Activated T-helper 1 cell treated with anti-CD3 and anti-CD28 coated beads, Interleukin-12 subunit alpha, Interleukin-12 subunit beta, Interleukin-2, Interleukin-4 antibody, amounts not matched to agents 30 ng/mL and 10 ng/mL and 1 ng/mL, durations not matched to agents 14 hours and 24 hours and 36 hours (primary cell): ENCODE measurements at regions not wholly inside any gene's neighbourhood (a gene's known extent, or its start where the extent isn't known, plus 50 kb on each side); places are given as distances from the start of the nearest gene placed in this dataset.

Experiments used
- DNase-seq: peaks from one replicate; pipeline ENCODE4 v3.0.0; 2021; ENCODE audit warnings: low spot score
- H3K27ac Mint-ChIP-seq: one replicate; pipeline ENCODE4 v1.8.0; 2021; ENCODE audit warnings: mild to moderate bottlenecking, mixed read lengths
- H3K27me3 Mint-ChIP-seq: one replicate; pipeline ENCODE4 v1.8.0; 2022; ENCODE audit warnings: mild to moderate bottlenecking, moderate library complexity, mixed read lengths; ENCODE audit not compliant: insufficient read depth
- H3K36me3 Mint-ChIP-seq: one replicate; pipeline ENCODE4 v1.8.0; 2021; ENCODE audit warnings: low read depth, mixed read lengths
- H3K4me1 Mint-ChIP-seq: one replicate; pipeline ENCODE4 v1.8.0; 2021; ENCODE audit warnings: low read depth, mixed read lengths
- H3K4me3 Mint-ChIP-seq: one replicate; pipeline ENCODE4 v1.8.0; 2021; ENCODE audit warnings: mild to moderate bottlenecking, moderate library complexity, mixed read lengths
- H3K9me3 Mint-ChIP-seq: one replicate; pipeline ENCODE4 v1.8.0; 2021; ENCODE audit warnings: mixed read lengths
- intact Hi-C: fragments of 100-400 bp; cut with micrococcal nuclease; formaldehyde crosslinking; loops from one replicate; pipeline ENCODE4 v1.15.1; 2024

DNA sequence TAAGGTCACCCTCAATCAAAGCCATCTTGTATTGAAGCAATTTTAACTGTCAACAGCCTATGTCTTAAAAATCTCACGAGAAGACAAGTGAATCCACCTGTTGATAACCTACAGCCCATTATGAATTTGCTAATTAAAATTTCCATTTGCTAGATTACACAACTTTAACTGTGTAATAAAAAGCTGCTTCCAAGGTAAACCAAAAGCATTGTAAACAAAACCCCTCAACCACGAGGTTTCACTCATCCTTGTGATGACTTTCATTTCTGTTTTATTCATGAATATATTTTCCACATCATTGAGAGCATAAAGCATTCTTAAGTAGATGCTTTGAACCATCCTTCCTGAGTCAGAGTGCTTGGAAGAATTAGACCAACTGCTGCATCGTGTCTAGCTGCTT, 217.5 kb upstream of the GYPA start:
- H3K27ac Mint-ChIP-seq = no peak overlapping the region
- no peak overlapping the region for H3K4me3 Mint-ChIP-seq
- no peaks in the 10 kb centered on the region for H3K9me3 Mint-ChIP-seq
- peaks cover 14% of the 10 kb centered on the region for H3K27me3 Mint-ChIP-seq
- H3K36me3 Mint-ChIP-seq = no peaks in the 10 kb centered on the region
- no peaks in the 10 kb centered on the region for H3K4me1 Mint-ChIP-seq
- intact Hi-C loops = loop anchor here (10.0 kb wide), 1 partner anchor 707 kb away; no protein-coding TSS in a partner anchor
- DNase-seq = no peak

DNA sequence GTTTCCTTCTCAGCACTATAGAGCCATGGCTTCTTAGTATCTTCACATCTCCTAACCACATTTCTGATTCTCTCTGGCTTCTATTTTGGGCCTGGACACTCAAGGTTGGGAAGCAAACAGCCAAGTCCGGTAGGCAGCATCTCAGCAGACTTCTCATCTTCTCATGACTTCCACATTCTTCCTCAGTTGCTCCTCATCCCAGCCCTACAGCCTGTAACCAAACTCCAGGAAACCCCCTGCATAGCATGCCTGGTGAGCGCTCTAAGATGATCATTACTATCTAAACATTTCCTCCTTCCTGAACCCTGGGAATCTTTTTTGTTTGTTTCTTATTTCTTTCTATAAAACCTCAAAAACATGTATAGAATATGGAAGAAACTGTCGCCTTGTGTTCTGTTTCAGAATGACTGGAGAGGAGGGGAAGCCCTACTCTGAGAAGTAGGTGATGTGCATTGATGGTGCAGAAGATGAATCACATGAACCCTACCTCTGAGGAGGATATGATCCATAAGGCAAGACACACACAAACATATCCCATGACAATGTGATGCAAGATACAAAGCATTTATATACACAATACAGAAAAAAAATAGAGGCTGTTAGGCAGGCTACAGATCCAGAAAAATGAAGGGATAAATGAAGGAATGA, 219.8 kb upstream of the GYPA start:
- H3K36me3 Mint-ChIP-seq = no peaks in the 10 kb centered on the region
- no peak overlapping the region for H3K4me3 Mint-ChIP-seq
- DNase-seq = no peak
- intact Hi-C loops = no loop called here
- H3K9me3 Mint-ChIP-seq = no peaks in the 10 kb centered on the region
- H3K27ac Mint-ChIP-seq = no peak overlapping the region
- peaks cover 13% of the 10 kb centered on the region for H3K27me3 Mint-ChIP-seq
- no peaks in the 10 kb centered on the region for H3K4me1 Mint-ChIP-seq

DNA sequence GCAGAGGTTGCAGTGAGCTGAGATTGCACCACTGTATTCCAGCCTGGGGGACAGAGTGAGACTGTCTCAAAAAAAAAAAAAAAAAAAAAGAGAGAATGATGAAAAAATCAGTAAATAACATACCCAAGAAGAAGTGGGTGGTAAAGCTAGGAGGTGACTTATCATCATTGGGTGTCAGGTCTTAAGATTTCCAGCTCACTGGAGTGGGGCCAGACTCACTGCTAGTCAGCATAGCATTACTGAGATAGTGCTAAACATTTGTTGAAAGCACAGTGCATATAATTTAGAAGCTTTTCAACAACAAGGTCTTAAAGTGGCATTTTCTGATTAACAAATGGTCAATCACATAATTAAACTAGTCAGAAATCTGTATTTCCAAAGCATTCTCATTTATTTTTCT, 221.8 kb upstream of the GYPA start:
- H3K4me3 Mint-ChIP-seq = no peak overlapping the region
- intact Hi-C loops = no loop called here
- H3K27me3 Mint-ChIP-seq = peaks cover 8% of the 10 kb centered on the region
- no peaks in the 10 kb centered on the region for H3K36me3 Mint-ChIP-seq
- H3K4me1 Mint-ChIP-seq = no peaks in the 10 kb centered on the region
- no peak overlapping the region for H3K27ac Mint-ChIP-seq
- H3K9me3 Mint-ChIP-seq = no peaks in the 10 kb centered on the region
- DNase-seq = no peak

DNA sequence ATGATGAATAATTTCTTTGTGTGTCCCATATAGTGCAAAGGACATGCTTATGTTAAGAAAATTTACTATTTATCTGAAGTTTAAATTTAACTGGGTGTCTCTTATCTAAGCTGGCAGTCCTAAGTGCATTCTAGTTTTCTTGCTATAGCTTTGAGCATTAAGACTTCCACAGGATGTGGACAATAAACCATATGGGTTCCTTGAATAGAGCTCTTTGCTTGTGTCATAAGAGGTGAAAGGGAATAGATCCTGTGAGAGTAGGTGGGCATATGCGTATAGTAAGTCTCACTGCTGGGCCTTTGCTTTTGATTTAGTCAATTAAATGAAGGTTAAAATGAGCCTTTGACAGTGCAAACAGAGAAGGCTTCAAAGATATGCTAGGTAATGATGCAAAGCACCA, 223.4 kb upstream of the GYPA start:
- DNase-seq = no peak
- Mint-ChIP-seq H3K4me3 (no peak overlapping the region), H3K4me1 (no peaks in the 10 kb centered on the region), H3K9me3 (no peaks in the 10 kb centered on the region), H3K27me3 (peaks cover 4% of the 10 kb centered on the region), H3K27ac (no peak overlapping the region), H3K36me3 (no peaks in the 10 kb centered on the region)
- intact Hi-C loops = no loop called here

DNA sequence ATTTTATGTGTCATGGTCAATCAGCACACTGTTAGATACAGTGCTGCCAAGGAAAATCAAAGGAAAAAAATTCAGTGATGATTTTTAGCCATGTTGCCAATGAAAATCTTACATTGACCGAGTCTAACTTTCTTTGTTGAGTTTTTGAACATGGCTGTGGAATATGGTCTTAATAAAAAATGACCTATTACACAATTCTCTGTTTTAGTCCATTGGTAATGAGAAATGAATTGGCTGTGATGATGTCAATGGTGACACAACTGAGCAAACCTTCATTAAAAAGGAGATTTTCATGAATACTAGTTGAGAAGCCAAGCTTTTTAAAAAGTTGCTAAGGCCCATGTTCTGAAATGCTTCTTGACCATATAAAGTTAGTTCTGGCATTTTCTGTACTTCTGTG, 225.9 kb upstream of the GYPA start:
- H3K27ac Mint-ChIP-seq = no peak overlapping the region
- H3K9me3 Mint-ChIP-seq = no peaks in the 10 kb centered on the region
- H3K4me1 Mint-ChIP-seq = no peaks in the 10 kb centered on the region
- H3K4me3 Mint-ChIP-seq = no peak overlapping the region
- intact Hi-C loops = no loop called here
- no peaks in the 10 kb centered on the region for H3K27me3 Mint-ChIP-seq
- no peaks in the 10 kb centered on the region for H3K36me3 Mint-ChIP-seq
- no peak for DNase-seq

DNA sequence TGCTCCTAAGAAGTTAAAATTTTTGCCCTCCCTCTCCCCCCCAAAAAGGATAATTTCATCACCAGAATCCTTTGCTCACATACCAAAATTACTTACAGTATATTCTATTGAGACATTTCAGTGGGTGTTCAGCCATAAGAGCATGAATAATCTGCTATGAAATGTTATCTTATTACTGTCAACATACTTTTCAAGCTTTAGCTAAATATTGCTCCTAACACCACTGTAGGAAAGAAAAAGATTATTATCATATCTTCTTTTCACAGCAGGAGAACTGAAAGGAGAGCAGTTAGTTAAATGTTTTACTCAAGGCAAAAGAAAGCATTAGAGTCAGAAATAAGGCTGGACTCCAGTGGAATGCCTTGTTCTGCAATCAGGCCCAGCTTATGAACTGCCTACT, 231.0 kb upstream of the GYPA start:
- Mint-ChIP-seq H3K27me3 (peaks cover 2% of the 10 kb centered on the region), H3K27ac (no peak overlapping the region), H3K4me3 (no peak overlapping the region), H3K9me3 (no peaks in the 10 kb centered on the region), H3K4me1 (no peaks in the 10 kb centered on the region), H3K36me3 (no peaks in the 10 kb centered on the region)
- intact Hi-C loops = no loop called here
- DNase-seq = no peak

DNA sequence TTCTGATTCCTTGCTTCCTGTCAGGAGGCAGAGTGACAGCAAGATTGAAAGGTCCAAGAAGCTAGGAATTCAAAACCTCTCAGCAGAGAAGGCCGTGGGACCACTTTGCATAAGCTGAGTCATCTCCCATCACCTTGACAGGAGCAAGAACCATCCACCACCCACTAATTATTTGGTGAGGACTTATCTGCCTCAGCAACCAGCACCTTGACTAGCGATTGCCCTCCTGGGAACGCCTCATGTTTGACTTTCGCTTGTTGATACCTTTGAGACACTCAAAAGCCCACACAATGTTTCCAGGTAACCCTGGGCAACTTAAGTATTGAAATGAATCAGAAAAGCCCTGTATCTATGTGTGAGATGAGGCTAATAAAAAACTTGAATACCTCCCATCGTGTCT, 233.5 kb upstream of the GYPA start:
- no peaks in the 10 kb centered on the region for H3K36me3 Mint-ChIP-seq
- no peak overlapping the region for H3K4me3 Mint-ChIP-seq
- H3K27me3 Mint-ChIP-seq = peaks cover 2% of the 10 kb centered on the region
- DNase-seq = no peak
- no peaks in the 10 kb centered on the region for H3K4me1 Mint-ChIP-seq
- no peaks in the 10 kb centered on the region for H3K9me3 Mint-ChIP-seq
- H3K27ac Mint-ChIP-seq = no peak overlapping the region
- intact Hi-C loops = no loop called here

DNA sequence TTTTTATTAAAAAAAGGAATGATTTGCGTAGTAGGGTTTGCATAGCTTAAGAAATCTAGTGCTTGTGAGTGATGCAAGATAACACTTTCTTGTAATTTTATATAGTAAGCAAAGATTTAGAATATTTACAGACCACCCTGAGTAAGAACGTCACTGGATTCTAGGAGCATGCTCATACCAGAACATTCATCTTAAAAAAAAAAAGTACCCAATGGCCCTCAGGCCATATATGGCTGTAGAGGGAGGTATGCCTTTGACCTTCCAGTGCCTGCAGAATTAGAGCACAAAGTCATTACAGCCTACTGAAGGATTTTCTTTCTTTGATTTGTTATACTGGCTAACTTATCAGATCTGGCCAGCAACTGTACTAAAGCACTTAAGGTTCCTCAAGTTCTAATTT, 236.3 kb upstream of the GYPA start:
- no peak for DNase-seq
- no peaks in the 10 kb centered on the region for H3K36me3 Mint-ChIP-seq
- intact Hi-C loops = no loop called here
- peaks cover 2% of the 10 kb centered on the region for H3K27me3 Mint-ChIP-seq
- no peak overlapping the region for H3K27ac Mint-ChIP-seq
- no peaks in the 10 kb centered on the region for H3K9me3 Mint-ChIP-seq
- H3K4me1 Mint-ChIP-seq = no peaks in the 10 kb centered on the region
- no peak overlapping the region for H3K4me3 Mint-ChIP-seq

DNA sequence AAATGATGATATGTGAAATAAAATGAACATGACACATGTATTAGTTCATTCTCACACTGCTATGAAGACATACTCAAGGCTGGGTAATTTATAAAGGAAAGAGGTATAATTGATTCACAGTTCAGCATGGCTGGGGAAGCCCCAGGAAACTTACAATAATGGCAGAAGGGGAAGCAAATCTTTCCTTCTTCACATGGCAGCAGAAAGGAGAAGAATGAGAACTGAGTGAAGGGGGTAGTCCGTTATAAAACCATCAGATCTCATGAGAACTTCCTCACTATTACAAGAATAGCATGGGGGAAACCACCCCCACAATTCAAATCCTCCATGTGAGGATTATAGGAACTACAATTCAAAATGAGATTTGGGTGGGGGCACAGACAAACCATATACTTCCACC, 243.9 kb upstream of the GYPA start:
- Mint-ChIP-seq H3K27ac (no peak overlapping the region), H3K4me1 (no peaks in the 10 kb centered on the region), H3K9me3 (no peaks in the 10 kb centered on the region), H3K36me3 (no peaks in the 10 kb centered on the region), H3K27me3 (no peaks in the 10 kb centered on the region), H3K4me3 (no peak overlapping the region)
- intact Hi-C loops = no loop called here
- DNase-seq = no peak

DNA sequence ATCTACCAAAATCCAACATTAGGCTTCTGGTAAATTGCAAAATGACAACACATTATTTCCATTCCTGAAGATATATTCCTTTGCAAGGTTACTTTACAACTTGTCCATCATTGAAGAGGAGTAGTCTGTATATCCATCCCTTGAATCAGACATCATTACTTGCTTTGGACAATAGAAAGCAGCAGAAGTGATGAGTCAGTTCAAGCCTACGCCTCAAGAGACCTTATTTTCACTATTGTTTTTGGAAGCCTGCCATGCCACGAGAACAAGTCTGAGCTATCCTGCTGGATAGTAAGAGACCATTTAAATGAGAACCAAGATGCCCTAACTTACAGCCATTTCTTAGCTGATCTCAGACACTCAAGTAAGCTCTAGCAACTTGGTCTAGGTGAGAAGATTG, 246.0 kb upstream of the HHIP start:
- no peak for DNase-seq
- Mint-ChIP-seq H3K4me1 (no peaks in the 10 kb centered on the region), H3K36me3 (no peaks in the 10 kb centered on the region), H3K9me3 (no peaks in the 10 kb centered on the region), H3K4me3 (no peak overlapping the region), H3K27ac (no peak overlapping the region), H3K27me3 (no peaks in the 10 kb centered on the region)
- intact Hi-C loops = no loop called here

DNA sequence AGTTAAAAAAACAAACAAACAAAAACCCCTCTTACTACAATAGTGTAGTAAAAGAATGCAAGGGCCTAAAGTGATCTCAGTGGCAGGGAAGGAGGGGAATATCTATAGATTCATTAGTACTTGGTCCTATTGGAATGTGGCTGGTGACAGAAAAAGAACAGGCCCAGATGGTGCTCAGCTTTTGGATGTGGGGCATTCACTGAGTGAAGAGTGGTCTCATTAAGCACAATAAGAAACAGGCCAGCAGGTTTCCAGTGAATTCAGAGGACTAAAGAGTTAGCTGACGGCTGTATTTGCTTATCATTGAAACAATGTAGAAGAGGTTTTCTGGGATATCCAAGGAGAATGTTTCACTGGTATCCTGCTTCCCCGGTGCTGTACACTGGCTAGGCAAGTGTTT, 243.8 kb upstream of the HHIP start:
- no peak overlapping the region for H3K27ac Mint-ChIP-seq
- H3K27me3 Mint-ChIP-seq = no peaks in the 10 kb centered on the region
- H3K4me1 Mint-ChIP-seq = no peaks in the 10 kb centered on the region
- H3K4me3 Mint-ChIP-seq = no peak overlapping the region
- H3K36me3 Mint-ChIP-seq = no peaks in the 10 kb centered on the region
- intact Hi-C loops = no loop called here
- no peak for DNase-seq
- H3K9me3 Mint-ChIP-seq = no peaks in the 10 kb centered on the region

DNA sequence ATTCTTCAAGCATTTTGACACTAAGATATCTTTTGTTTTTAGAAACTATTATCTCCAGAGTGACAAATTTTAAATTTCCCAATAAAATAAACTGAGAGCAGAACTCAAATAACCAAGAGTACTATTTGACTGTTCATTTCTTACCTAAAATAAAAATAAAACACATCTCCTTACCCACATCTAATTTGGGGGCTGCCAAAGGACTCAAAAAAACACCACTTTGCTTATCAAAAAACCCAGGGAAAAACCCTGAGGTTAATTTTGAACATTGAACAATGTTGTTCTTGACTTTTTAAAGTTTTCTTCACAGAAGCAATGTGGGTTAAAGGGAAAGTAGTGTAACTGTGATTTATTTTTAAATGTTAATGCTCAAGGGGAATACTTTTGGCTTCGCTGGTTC, 243.0 kb upstream of the HHIP start:
- H3K27ac Mint-ChIP-seq = no peak overlapping the region
- H3K4me3 Mint-ChIP-seq = no peak overlapping the region
- H3K4me1 Mint-ChIP-seq = no peaks in the 10 kb centered on the region

DNA sequence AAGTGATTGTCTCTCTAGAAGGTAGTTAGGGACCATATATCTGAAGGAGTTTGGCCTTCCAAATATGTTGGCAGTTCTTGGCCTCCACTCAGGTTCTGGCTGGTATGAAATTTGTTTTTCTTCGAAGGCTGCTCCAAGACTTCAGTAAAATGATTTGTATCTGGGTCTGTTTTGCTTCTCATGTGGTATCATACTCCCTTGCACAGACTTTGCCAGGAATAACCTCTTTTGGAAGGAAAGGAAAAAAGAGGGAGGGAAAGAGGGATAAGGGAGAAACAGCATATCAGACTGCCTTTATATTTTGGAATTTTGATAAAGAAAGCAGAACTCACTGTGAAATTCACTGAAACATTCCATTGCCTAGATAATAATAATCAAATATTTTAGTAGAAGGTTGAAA, 242.1 kb upstream of the HHIP start:
- intact Hi-C loops = no loop called here
- Mint-ChIP-seq H3K4me1 (no peaks in the 10 kb centered on the region), H3K4me3 (no peak overlapping the region)

More for the DNA sequence above, 243.0 kb upstream of the HHIP start:
- no peak for DNase-seq
- no peaks in the 10 kb centered on the region for H3K36me3 Mint-ChIP-seq
- intact Hi-C loops = no loop called here
- H3K9me3 Mint-ChIP-seq = no peaks in the 10 kb centered on the region
- H3K27me3 Mint-ChIP-seq = no peaks in the 10 kb centered on the region

DNA sequence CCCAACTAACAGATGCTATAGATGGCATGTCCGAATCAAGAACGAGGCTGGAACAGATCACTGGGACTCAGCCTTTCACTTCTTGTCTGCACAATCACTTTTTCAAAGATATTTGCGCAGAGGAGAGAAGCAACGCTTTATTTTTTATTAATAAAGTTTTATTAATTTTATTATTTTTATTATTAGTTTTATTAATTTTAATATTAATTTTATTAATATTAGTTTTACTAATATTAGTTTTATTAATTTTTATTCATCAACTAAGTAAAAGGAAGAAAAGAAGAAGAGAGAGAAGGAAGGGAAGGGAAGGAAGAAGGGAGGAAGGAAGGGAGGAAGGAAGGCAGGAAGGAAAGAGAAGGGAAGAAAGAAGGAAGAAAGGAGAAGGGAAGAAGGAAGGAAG, 236.4 kb upstream of the HHIP start:
- no peak overlapping the region for H3K27ac Mint-ChIP-seq
- H3K4me3 Mint-ChIP-seq = no peak overlapping the region
- no peaks in the 10 kb centered on the region for H3K4me1 Mint-ChIP-seq
- H3K9me3 Mint-ChIP-seq = no peaks in the 10 kb centered on the region
- intact Hi-C loops = no loop called here
- no peak for DNase-seq
- no peaks in the 10 kb centered on the region for H3K36me3 Mint-ChIP-seq
- no peaks in the 10 kb centered on the region for H3K27me3 Mint-ChIP-seq

More for the DNA sequence above, 242.1 kb upstream of the HHIP start:
- no peaks in the 10 kb centered on the region for H3K36me3 Mint-ChIP-seq
- DNase-seq = no peak
- H3K27ac Mint-ChIP-seq = no peak overlapping the region
- H3K27me3 Mint-ChIP-seq = no peaks in the 10 kb centered on the region
- no peaks in the 10 kb centered on the region for H3K9me3 Mint-ChIP-seq
